HCT116 (cell line): ENCODE measurements at regions not wholly inside any gene's neighbourhood (a gene's known extent, or its start where the extent isn't known, plus 50 kb on each side); places are given as distances from the start of the nearest gene placed in this dataset.

ENCODE experiments used
- ATAC-seq: fragments of 200-7000 bp; cut with Tn5 transposase; 2 replicates; pipeline ENCODE4 v1.9.1; 2020; ENCODE audit warnings: mild to moderate bottlenecking, moderate library complexity
- BruUV-seq: library from RNA; stranded (reverse); fragments of 400-500 nt; replicated peaks from 2 replicates; lab custom pipeline; 2021; lab: Mats Ljungman, UMichigan
- CTCF ChIA-PET: fragments of 300-600 bp; sonication (Branson Sonifier 250); formaldehyde crosslinking; loops from one replicate; lab custom pipeline; 2021; ENCODE audit warnings: antibody characterized with exemption; lab: Charles Lee
- POLR2A ChIA-PET: fragments of 300-600, 350-600 bp; sonication (Branson Sonifier 250); formaldehyde crosslinking; loops from one replicate; lab custom pipeline; 2021; ENCODE audit warnings: antibody characterized with exemption; lab: Charles Lee
- RAD21 ChIA-PET, 2 experiments: fragments of 300-600 bp; sonication (Branson Sonifier 250); formaldehyde crosslinking; loops; one replicate each; lab custom pipeline; 2023; ENCODE audit warnings: low total read pairs in 2 of 2; ENCODE audit not compliant: uncharacterized antibody in 2 of 2, unreplicated experiment in 2 of 2, low non-redundant PET in 1 of 2; lab: Charles Lee
- DNase-seq: peaks from one replicate; pipeline ENCODE4 v3.0.0-alpha.2; 2010; ENCODE audit warnings: low read depth, low spot score
- H2AFZ ChIP-seq: fragments of 200-600 bp; shearing (Covaris generic), sonication (generic); 2 replicates; pipeline ENCODE4 v1.6.1; 2017; ENCODE audit warnings: low read depth, mixed run types, mixed read lengths, antibody characterized with exemption, low read length; ENCODE audit not compliant: poor library complexity, severe bottlenecking
- H3K27ac ChIP-seq: 2 replicates; pipeline ENCODE4 v1.5.1; 2012; ENCODE audit warnings: low read depth, low read length
- H3K27me3 ChIP-seq: fragments of 200-600 bp; sonication (generic); 2 replicates; pipeline ENCODE4 v1.6.1; 2016; ENCODE audit warnings: mixed run types, low read length, mixed read lengths; ENCODE audit not compliant: insufficient read depth
- H3K36me3 ChIP-seq, 2 experiments: fragments of 200-500 bp in 1 of 2; fragments of 200-600 bp in 1 of 2; sonication (Bioruptor generic) in 1 of 2; sonication (generic) in 1 of 2; 2 replicates each; pipeline versions ENCODE4 v1.5.1 to v1.6.1; 2014 to 2016; ENCODE audit warnings: low read length in 2 of 2, inconsistent platforms in 1 of 2, mixed read lengths in 1 of 2, mixed run types in 1 of 2; ENCODE audit not compliant: insufficient read depth in 2 of 2, control insufficient read depth in 1 of 2
- H3K4me1 ChIP-seq, 2 experiments: fragments of 200-600 bp in 1 of 2; sonication (generic) in 1 of 2; 2 replicates each; pipeline versions ENCODE4 v1.5.1 to v1.6.1; 2012 to 2017; ENCODE audit warnings: low read length in 2 of 2, inconsistent platforms in 1 of 2, mild to moderate bottlenecking in 1 of 2, mixed read lengths in 1 of 2, mixed run types in 1 of 2, moderate library complexity in 1 of 2; ENCODE audit not compliant: insufficient read depth in 2 of 2, control insufficient read depth in 1 of 2
- H3K4me2 ChIP-seq: fragments of 200-600 bp; sonication (generic); 2 replicates; pipeline ENCODE4 v1.6.1; 2017; ENCODE audit warnings: mixed run types, low read length, mixed read lengths
- H3K4me3 ChIP-seq, 2 experiments: fragments of 200-600 bp in 1 of 2; sonication (generic) in 1 of 2; replicated peaks in 1 of 2; 2 replicates each; pipeline ENCODE4 v1.5.1; 2011 to 2016; ENCODE audit warnings: low read length in 2 of 2, control low read depth in 1 of 2, low read depth in 1 of 2, mild to moderate bottlenecking in 1 of 2, mixed read lengths in 1 of 2, mixed run types in 1 of 2
- H3K79me2 ChIP-seq: fragments of 200-600 bp; sonication (generic); 2 replicates; pipeline ENCODE4 v1.6.1; 2017; ENCODE audit warnings: mild to moderate bottlenecking, mixed run types, low read length, moderate library complexity, mixed read lengths; ENCODE audit not compliant: insufficient read depth
- H3K9ac ChIP-seq: fragments of 200-600 bp; sonication (generic); 2 replicates; pipeline ENCODE4 v1.6.1; 2016; ENCODE audit warnings: low read length, mixed read lengths
- H3K9me2 ChIP-seq: fragments of 200-600 bp; sonication (generic), shearing (Covaris generic); 2 replicates; pipeline ENCODE4 v1.6.1; 2017; ENCODE audit warnings: mixed run types, mild to moderate bottlenecking, moderate library complexity; ENCODE audit not compliant: insufficient read depth
- H3K9me3 ChIP-seq, 2 experiments: fragments of 200-500 bp in 1 of 2; fragments of 200-600 bp in 1 of 2; sonication (Bioruptor generic) in 1 of 2; sonication (generic) in 1 of 2; 2 replicates each; pipeline ENCODE4 v1.6.1; 2014 to 2017; ENCODE audit warnings: low read length in 2 of 2, mixed read lengths in 2 of 2, inconsistent platforms in 1 of 2, low read depth in 1 of 2, mild to moderate bottlenecking in 1 of 2, mixed run types in 1 of 2, moderate library complexity in 1 of 2; ENCODE audit not compliant: control insufficient read depth in 1 of 2, insufficient read depth in 1 of 2
- H4K20me1 ChIP-seq: fragments of 200-600 bp; sonication (generic), shearing (Covaris generic); 2 replicates; pipeline ENCODE4 v1.6.1; 2017; ENCODE audit warnings: mixed run types, mild to moderate bottlenecking, moderate library complexity; ENCODE audit not compliant: insufficient read depth
- POLR2AphosphoS5 ChIP-seq: IDR thresholded peaks from 2 replicates; pipeline ENCODE4 v1.6.1; 2011; ENCODE audit warnings: mild to moderate bottlenecking, low read depth, low read length, moderate library complexity
- intact Hi-C: fragments of 100-400 bp; cut with micrococcal nuclease; formaldehyde crosslinking; loops from 2 replicates; pipeline ENCODE4 v1.10.0; 2022

GRCh38 chr10:29685506-29685905 is 50.7 kb upstream of the SVIL start:
- intact Hi-C loops = no loop called here
- BruUV-seq = no TSS peak
- no peak for DNase-seq
- RAD21 ChIA-PET = no interaction called here
- no peaks in the 10 kb centered on the region for H3K27me3 ChIP-seq
- no peaks in the 10 kb centered on the region; the same call in 1 of the 2 replicates for H4K20me1 ChIP-seq
- ATAC-seq = no peak
- no peaks in the 10 kb centered on the region for H3K9me3 ChIP-seq
- no peaks in the 10 kb centered on the region for H3K9me2 ChIP-seq
- H2AFZ ChIP-seq = no peak overlapping the region
- CTCF ChIA-PET = no interaction called here
- H3K4me3 ChIP-seq = no peak overlapping the region
- peaks cover 27 to 28% of the 10 kb centered on the region in 2 experiments for H3K4me1 ChIP-seq
- peaks cover 30% of the 10 kb centered on the region for H3K79me2 ChIP-seq
- H3K4me2 ChIP-seq = no peak overlapping the region
- H3K9ac ChIP-seq = no peak overlapping the region
- H3K27ac ChIP-seq = no peak overlapping the region
- H3K36me3 ChIP-seq = peaks cover 2 to 7% of the 10 kb centered on the region in 2 experiments; a peak in 1 of 4 replicates
- no peak for TF ChIP-seq POLR2AphosphoS5
- POLR2A ChIA-PET = no interaction called here
